PC-3 (cell line): ENCODE measurements at regions not wholly inside any gene's neighbourhood (a gene's known extent, or its start where the extent isn't known, plus 50 kb on each side); places are given as distances from the start of the nearest gene placed in this dataset.

Source experiments
- ATAC-seq: fragments of 200-7000 bp; cut with Tn5 transposase; 2 replicates; pipeline ENCODE4 v1.9.1; 2020; ENCODE audit warnings: mild to moderate bottlenecking, moderate library complexity
- BruUV-seq: library from RNA; stranded (reverse); fragments of 400-500 nt; replicated peaks from 2 replicates; lab custom pipeline; 2021; lab: Mats Ljungman, UMichigan
- CTCF ChIA-PET: fragments of 300-600 bp; sonication (Branson Sonifier 250); formaldehyde crosslinking; loops from one replicate; lab custom pipeline; 2022; ENCODE audit warnings: antibody characterized with exemption; lab: Charles Lee
- POLR2A ChIA-PET: fragments of 300-600 bp; sonication (Branson Sonifier 250); formaldehyde crosslinking; loops from one replicate; lab custom pipeline; 2022; ENCODE audit warnings: antibody characterized with exemption; ENCODE audit not compliant: unreplicated experiment; lab: Charles Lee
- DNase-seq: peaks from one replicate; pipeline ENCODE4 v3.0.0-alpha.2; 2015
- H2AFZ ChIP-seq: fragments of 300-600 bp; sonication (generic); 2 replicates; pipeline ENCODE4 v1.6.0; 2016; ENCODE audit warnings: antibody characterized with exemption, low read length
- H3F3A ChIP-seq: fragments of 300-600 bp; sonication (generic); one replicate; pipeline ENCODE4 v1.6.0; 2017; ENCODE audit warnings: antibody characterized with exemption, low read length, control low read depth, mild to moderate bottlenecking; ENCODE audit not compliant: unreplicated experiment
- H3K27ac ChIP-seq: fragments of 300-600 bp; sonication (generic); 2 replicates; pipeline ENCODE4 v1.5.1; 2016; ENCODE audit warnings: mild to moderate bottlenecking, low read length
- H3K27me3 ChIP-seq: fragments of 300-600 bp; sonication (generic); 2 replicates; pipeline ENCODE4 v1.6.1; 2016; ENCODE audit warnings: low read length, mixed read lengths
- H3K36me3 ChIP-seq: fragments of 300-600 bp; sonication (generic); 2 replicates; pipeline ENCODE4 v1.6.1; 2016; ENCODE audit warnings: low read depth, mixed run types, low read length, mixed read lengths
- H3K4me1 ChIP-seq: fragments of 300-600 bp; sonication (generic); 2 replicates; pipeline ENCODE4 v1.5.1; 2016; ENCODE audit warnings: low read length; ENCODE audit not compliant: insufficient read depth
- H3K4me2 ChIP-seq: fragments of 300-600 bp; sonication (generic); 2 replicates; pipeline ENCODE4 v1.6.0; 2016; ENCODE audit warnings: low read length
- H3K4me3 ChIP-seq: fragments of 300-600 bp; sonication (generic); 2 replicates; pipeline ENCODE4 v1.5.1; 2016; ENCODE audit warnings: mild to moderate bottlenecking, low read length, mixed read lengths
- H3K79me2 ChIP-seq: fragments of 300-600 bp; sonication (generic); 2 replicates; pipeline ENCODE4 v1.6.1; 2017; ENCODE audit warnings: low read length, mixed read lengths
- H3K9ac ChIP-seq: fragments of 300-600 bp; sonication (generic); 2 replicates; pipeline ENCODE4 v1.6.0; 2016; ENCODE audit warnings: mild to moderate bottlenecking, low read length
- H3K9me2 ChIP-seq: fragments of 300-600 bp; sonication (generic); replicated peaks from 2 replicates; pipeline ENCODE4 v1.6.1; 2016; ENCODE audit warnings: mixed run types, low read length, mixed read lengths
- H3K9me3 ChIP-seq: fragments of 300-600 bp; sonication (generic); 2 replicates; pipeline ENCODE4 v1.6.1; 2016; ENCODE audit warnings: low read length, mixed read lengths
- H4K20me1 ChIP-seq: fragments of 300-600 bp; sonication (generic); 2 replicates; pipeline ENCODE4 v1.6.1; 2016; ENCODE audit warnings: low read length, mixed read lengths
- CTCF ChIP-seq: fragments of 300-600 bp; sonication (generic); conservative IDR thresholded peaks from 2 replicates; pipeline ENCODE4 v1.5.1; 2017; ENCODE audit warnings: antibody characterized with exemption, low read depth, mild to moderate bottlenecking, low read length
- EZH2 ChIP-seq: fragments of 300-600 bp; sonication (generic); IDR thresholded peaks from one replicate; pipeline ENCODE4 v1.6.1; 2017; ENCODE audit warnings: antibody characterized with exemption, mild to moderate bottlenecking, low read length; ENCODE audit not compliant: unreplicated experiment
- EZH2phosphoT487 ChIP-seq: fragments of 300-600 bp; sonication (generic); IDR thresholded peaks from 2 replicates; pipeline ENCODE4 v1.6.1; 2018; ENCODE audit warnings: mild to moderate bottlenecking, antibody characterized with exemption, low read length, borderline replicate concordance
- intact Hi-C: fragments of 100-400 bp; cut with micrococcal nuclease; formaldehyde crosslinking; loops from 2 replicates; pipeline ENCODE4 v1.9.0; 2023

GRCh38 chr15:70252056-70252950 is 154.6 kb upstream of the TLE3 start:
- H3K4me3 ChIP-seq = no peak overlapping the region
- no peaks in the 10 kb centered on the region for H4K20me1 ChIP-seq
- POLR2A ChIA-PET = no interaction called here
- no peak overlapping the region for H3K27ac ChIP-seq
- H3K4me1 ChIP-seq = no peaks in the 10 kb centered on the region
- intact Hi-C loops = no loop called here
- DNase-seq (no peak), ATAC-seq (no peak)
- H3F3A ChIP-seq = no peaks in the 10 kb centered on the region
- H3K9me3 ChIP-seq = no peaks in the 10 kb centered on the region
- H3K9ac ChIP-seq = no peak overlapping the region
- no peaks in the 10 kb centered on the region for H3K79me2 ChIP-seq
- no peak overlapping the region for H2AFZ ChIP-seq
- no TSS peak for BruUV-seq
- H3K9me2 ChIP-seq = no peaks in the 10 kb centered on the region
- H3K36me3 ChIP-seq = no peaks in the 10 kb centered on the region
- TF ChIP-seq EZH2 (no peak), CTCF (no peak), EZH2phosphoT487 (no peak)
- H3K27me3 ChIP-seq = 0 out of 2 replicates have a peak, but pooled peaks cover 5% of the 10 kb centered on the region
- CTCF ChIA-PET = no interaction called here
- H3K4me2 ChIP-seq = no peak overlapping the region

DNA sequence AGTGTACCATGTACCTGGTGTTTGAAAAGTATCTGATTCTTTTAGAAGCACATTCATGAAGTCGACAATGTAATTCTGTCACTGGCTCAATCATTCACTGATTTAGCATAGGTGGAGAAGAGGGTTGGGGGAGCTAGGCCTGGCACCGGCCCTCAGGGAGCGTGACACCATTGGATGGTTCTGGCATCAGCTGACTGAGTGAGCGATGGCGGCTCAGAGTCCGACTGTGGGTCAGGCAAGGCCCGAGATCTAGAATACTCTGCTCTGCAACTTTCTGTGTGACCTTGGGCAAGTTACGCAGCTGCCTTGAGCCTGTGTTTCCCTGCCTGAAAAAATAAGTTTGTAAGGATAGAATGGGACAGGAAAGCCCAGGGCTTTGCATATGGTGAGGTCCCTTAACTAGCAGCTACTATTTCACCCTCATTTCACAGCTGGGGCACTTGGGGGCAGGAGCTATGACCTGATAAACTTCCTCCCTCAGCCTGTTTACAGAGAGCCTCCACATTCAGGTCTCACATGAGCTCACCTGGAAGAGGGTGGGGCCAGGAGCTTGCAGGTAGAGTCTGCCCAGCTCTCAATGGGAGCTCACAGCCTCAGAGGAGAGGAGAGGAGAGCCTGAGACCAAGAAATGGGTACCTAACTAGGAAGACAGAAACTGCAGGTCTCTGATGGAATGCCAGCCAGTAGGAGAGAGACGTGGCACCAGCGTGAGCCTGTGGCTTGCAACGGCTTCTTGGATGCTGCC is 153.7 kb upstream of the TLE3 start:
- ATAC-seq = no peak
- no peak overlapping the region for H3K9ac ChIP-seq
- no peaks in the 10 kb centered on the region for H4K20me1 ChIP-seq
- H2AFZ ChIP-seq = no peak overlapping the region
- TF ChIP-seq CTCF = no peak
- no peak for TF ChIP-seq EZH2phosphoT487
- TF ChIP-seq EZH2 = no peak
- intact Hi-C loops = no loop called here
- H3K36me3 ChIP-seq = no peaks in the 10 kb centered on the region
- H3K9me3 ChIP-seq = no peaks in the 10 kb centered on the region
- 0 out of 2 replicates have a peak, but pooled peaks cover 5% of the 10 kb centered on the region for H3K27me3 ChIP-seq
- peaks cover 7% of the 10 kb centered on the region; the same call in 1 of the 2 replicates for H3K4me1 ChIP-seq
- CTCF ChIA-PET = no interaction called here
- H3F3A ChIP-seq = no peaks in the 10 kb centered on the region
- H3K79me2 ChIP-seq = no peaks in the 10 kb centered on the region
- H3K27ac ChIP-seq = no peak overlapping the region
- POLR2A ChIA-PET = no interaction called here
- no peaks in the 10 kb centered on the region for H3K9me2 ChIP-seq
- H3K4me2 ChIP-seq = no peak overlapping the region
- H3K4me3 ChIP-seq = no peak overlapping the region
- DNase-seq = no peak
- BruUV-seq = no TSS peak
